Neuron (in vitro differentiated cells): ENCODE measurements at regions not wholly inside any gene's neighbourhood (a gene's known extent, or its start where the extent isn't known, plus 50 kb on each side); places are given as distances from the start of the nearest gene placed in this dataset.
"Not testable (repeated sequence)": the region's sequence is repeated elsewhere in the genome, so short reads cannot be mapped to it uniquely, and the experiment has no call there.

ENCODE experiments used
- H2AFZ ChIP-seq: one replicate; pipeline ENCODE4 v1.6.1; 2013; ENCODE audit warnings: low read depth, mild to moderate bottlenecking, inconsistent platforms, low read length, moderate library complexity
- H3K27me3 ChIP-seq: one replicate; pipeline ENCODE4 v1.6.1; 2013; ENCODE audit warnings: low read length; ENCODE audit not compliant: insufficient read depth
- H3K36me3 ChIP-seq: one replicate; pipeline ENCODE4 v1.6.1; 2013; ENCODE audit warnings: low read length; ENCODE audit not compliant: insufficient read depth
- H3K4me1 ChIP-seq: one replicate; pipeline ENCODE4 v1.6.1; 2013; ENCODE audit warnings: low read length; ENCODE audit not compliant: insufficient read depth
- H3K4me3 ChIP-seq: 2 replicates; pipeline ENCODE4 v1.5.1; 2013; ENCODE audit warnings: mild to moderate bottlenecking, low read length, moderate library complexity
- H3K9me3 ChIP-seq: one replicate; pipeline ENCODE4 v1.6.1; 2013; ENCODE audit warnings: low read length

GRCh38 chr3:135426508-135426907, 539.0 kb upstream of the PPP2R3A start:
- Histone ChIP-seq H2AFZ (no peak overlapping the region), H3K27me3 (no peaks in the 10 kb centered on the region), H3K9me3 (no peaks in the 10 kb centered on the region), H3K4me3 (no peak overlapping the region), H3K4me1 (no peaks in the 10 kb centered on the region), H3K36me3 (no peaks in the 10 kb centered on the region)

DNA sequence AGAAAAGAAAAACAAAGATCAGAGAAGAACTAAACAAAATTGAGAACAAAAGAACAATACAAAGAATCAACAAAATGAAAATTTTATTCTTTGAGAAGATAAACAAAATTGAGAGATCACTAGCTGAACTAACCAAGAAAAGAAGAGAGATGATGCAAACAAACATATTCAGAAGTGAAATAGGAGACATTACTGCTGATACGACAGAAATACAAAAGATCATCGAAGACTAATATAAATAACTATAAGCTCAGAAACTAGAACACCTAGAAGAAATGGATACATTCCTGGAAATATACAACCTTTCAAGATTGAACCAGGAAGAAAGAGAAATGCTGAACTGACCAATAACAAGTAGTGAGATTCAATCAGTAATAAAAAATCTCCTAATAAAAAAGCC, 533.1 kb upstream of the PPP2R3A start:
- no peaks in the 10 kb centered on the region for H3K27me3 ChIP-seq
- no peak overlapping the region for H3K4me3 ChIP-seq
- no peak overlapping the region for H2AFZ ChIP-seq
- no peaks in the 10 kb centered on the region for H3K36me3 ChIP-seq
- H3K4me1 ChIP-seq = no peaks in the 10 kb centered on the region
- H3K9me3 ChIP-seq = no peaks in the 10 kb centered on the region

DNA sequence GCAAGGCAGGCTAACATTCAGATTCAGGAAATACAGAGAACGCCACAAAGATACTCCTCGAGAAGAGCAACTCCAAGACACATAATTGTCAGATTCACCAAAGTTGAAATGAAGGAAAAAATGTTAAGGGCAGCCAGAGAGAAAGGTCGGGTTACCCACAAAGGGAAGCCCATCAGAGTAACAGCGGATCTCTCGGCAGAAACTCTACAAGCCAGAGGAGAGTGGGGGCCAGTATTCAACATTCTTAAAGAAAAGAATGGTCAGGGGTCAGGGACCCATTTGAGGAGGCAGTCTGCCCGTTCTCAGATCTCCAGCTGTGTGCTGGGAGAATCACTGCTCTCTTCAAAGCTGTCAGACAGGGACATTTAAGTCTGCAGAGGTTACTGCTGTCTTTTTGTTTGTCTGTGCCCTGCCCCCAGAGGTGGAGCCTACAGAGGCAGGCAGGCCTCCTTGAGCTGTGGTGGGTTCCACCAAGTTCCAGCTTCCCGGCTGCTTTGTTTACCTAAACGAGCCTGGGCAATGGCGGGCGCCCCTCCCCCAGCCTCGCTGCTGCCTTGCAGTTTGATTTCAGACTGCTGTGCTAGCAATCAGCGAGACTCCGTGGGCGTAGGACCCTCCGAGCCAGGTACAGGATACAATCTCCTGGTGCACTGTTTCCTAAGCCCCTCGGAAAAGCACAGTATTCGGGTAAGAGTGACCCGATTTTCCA, 526.5 kb upstream of the PPP2R3A start:
- not testable (repeated sequence) for H2AFZ ChIP-seq, H3K27me3 ChIP-seq, H3K36me3 ChIP-seq, H3K9me3 ChIP-seq, H3K4me1 ChIP-seq
- H3K4me3 ChIP-seq = peak overlapping the region; percentile 24

- H2AFZ ChIP-seq, H3K27me3 ChIP-seq, H3K4me1 ChIP-seq, H3K36me3 ChIP-seq, H3K9me3 ChIP-seq: not testable (repeated sequence)
- peak overlapping the region; percentile 24 for H3K4me3 ChIP-seq
Observed at GRCh38 chr3:135439632-135440031, 525.9 kb upstream of the PPP2R3A start.

DNA sequence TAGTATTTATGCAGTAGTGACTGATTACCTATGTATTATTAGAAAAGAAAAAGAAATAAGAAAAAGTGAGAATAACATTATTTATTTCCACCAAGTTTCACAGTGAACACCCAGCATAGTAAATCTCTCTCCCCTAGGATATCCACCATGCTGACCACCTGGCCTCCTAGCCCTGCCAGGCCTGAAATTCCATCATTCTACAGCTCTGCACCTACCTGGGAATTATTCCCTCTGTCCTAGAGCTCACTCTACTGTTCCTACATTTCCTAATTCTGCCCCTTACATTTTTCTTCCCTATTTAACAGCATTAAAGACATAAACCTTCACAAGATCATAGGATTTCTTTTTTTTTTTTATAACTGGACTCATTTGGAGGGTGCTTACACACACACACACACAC, 525.3 kb upstream of the PPP2R3A start:
- Histone ChIP-seq H3K9me3 (no peaks in the 10 kb centered on the region), H2AFZ (no peak overlapping the region), H3K4me3 (no peak overlapping the region), H3K36me3 (no peaks in the 10 kb centered on the region), H3K4me1 (no peaks in the 10 kb centered on the region), H3K27me3 (no peaks in the 10 kb centered on the region)

GRCh38 chr3:135440746-135441145, 524.8 kb upstream of the PPP2R3A start:
- no peaks in the 10 kb centered on the region for H3K36me3 ChIP-seq
- no peaks in the 10 kb centered on the region for H3K27me3 ChIP-seq
- no peak overlapping the region for H3K4me3 ChIP-seq
- no peaks in the 10 kb centered on the region for H3K9me3 ChIP-seq
- no peak overlapping the region for H2AFZ ChIP-seq
- no peaks in the 10 kb centered on the region for H3K4me1 ChIP-seq

- H3K9me3 ChIP-seq = no peaks in the 10 kb centered on the region
Observed at GRCh38 chr3:135444058-135444457, 521.5 kb upstream of the PPP2R3A start.

DNA sequence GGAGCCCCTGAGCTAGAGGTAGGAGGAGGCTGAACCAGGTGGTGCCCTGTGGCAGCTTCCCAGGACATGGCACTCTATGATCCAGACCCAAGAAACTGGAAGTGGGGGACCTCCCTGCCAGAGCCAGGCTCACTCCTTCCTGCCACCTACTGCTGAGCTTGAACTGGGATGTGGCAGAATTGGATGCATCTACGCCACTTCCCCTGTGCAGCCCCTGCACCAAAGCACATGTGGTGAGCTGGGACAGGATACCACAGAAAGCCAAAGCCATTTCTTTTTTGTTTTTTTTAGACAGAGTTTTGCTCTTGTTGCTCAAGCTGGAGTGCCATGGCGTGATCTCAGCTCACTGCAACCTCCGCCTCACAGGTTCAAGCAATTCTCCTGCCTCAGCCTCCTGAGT, 518.0 kb upstream of the PPP2R3A start:
- H3K4me1 ChIP-seq = no peaks in the 10 kb centered on the region
- H3K4me3 ChIP-seq = no peak overlapping the region
- H3K27me3 ChIP-seq = no peaks in the 10 kb centered on the region
- no peaks in the 10 kb centered on the region for H3K9me3 ChIP-seq
- H3K36me3 ChIP-seq = no peaks in the 10 kb centered on the region
- H2AFZ ChIP-seq = no peak overlapping the region

More at GRCh38 chr3:135444058-135444457, 521.5 kb upstream of the PPP2R3A start:
- no peaks in the 10 kb centered on the region for H3K36me3 ChIP-seq
- no peak overlapping the region for H3K4me3 ChIP-seq
- H3K4me1 ChIP-seq = no peaks in the 10 kb centered on the region
- no peak overlapping the region for H2AFZ ChIP-seq
- H3K27me3 ChIP-seq = no peaks in the 10 kb centered on the region

GRCh38 chr3:135448520-135448919, 517.0 kb upstream of the PPP2R3A start:
- Histone ChIP-seq H3K9me3 (no peaks in the 10 kb centered on the region), H3K4me1 (no peaks in the 10 kb centered on the region), H3K27me3 (no peaks in the 10 kb centered on the region), H3K36me3 (no peaks in the 10 kb centered on the region), H2AFZ (no peak overlapping the region), H3K4me3 (no peak overlapping the region)

- Histone ChIP-seq H3K9me3 (no peaks in the 10 kb centered on the region), H2AFZ (no peak overlapping the region), H3K36me3 (no peaks in the 10 kb centered on the region), H3K4me3 (no peak overlapping the region), H3K27me3 (no peaks in the 10 kb centered on the region), H3K4me1 (no peaks in the 10 kb centered on the region)
Observed at GRCh38 chr3:135449046-135449445, 516.5 kb upstream of the PPP2R3A start.

DNA sequence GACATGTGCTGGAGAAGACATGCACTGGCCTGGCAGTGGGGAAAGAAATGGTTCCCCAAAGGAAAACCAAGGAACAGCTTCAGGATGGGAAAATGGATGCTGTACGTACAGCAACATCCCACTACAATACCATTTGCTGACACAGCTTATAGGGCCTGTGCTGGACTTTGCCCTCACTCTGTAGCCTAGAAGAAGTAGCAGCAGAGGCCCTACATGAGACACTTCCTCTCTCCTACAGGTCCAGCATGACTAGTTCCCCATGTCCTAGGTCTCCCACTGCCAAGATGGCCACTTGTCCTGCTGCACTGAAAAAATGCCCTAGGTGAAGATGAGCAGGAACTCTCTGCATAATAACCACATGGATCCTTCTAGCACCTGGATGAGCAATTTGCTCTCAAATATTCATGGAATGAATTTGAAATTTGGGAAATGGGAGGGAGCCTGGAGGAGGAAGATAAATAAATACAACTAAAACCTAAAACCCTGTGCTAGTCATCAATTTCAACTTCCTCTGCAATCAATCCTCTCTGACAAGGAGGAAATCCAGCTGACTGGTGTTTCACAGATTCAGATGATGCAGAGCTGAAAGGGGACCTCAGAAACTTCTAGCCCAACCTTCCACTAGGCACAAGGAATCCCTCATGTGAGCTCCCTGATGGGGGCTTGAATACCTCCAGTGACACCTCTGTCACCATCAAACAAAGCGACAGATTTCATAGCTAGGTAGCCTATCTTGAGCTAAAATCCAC, 514.3 kb upstream of the PPP2R3A start:
- H3K27me3 ChIP-seq = no peaks in the 10 kb centered on the region
- no peaks in the 10 kb centered on the region for H3K36me3 ChIP-seq
- H2AFZ ChIP-seq = no peak overlapping the region
- no peaks in the 10 kb centered on the region for H3K9me3 ChIP-seq
- H3K4me1 ChIP-seq = no peaks in the 10 kb centered on the region
- H3K4me3 ChIP-seq = no peak overlapping the region

GRCh38 chr3:135452881-135453280, 512.6 kb upstream of the PPP2R3A start:
- H3K4me3 ChIP-seq = no peak overlapping the region
- H3K9me3 ChIP-seq = no peaks in the 10 kb centered on the region
- H2AFZ ChIP-seq = no peak overlapping the region
- H3K27me3 ChIP-seq = no peaks in the 10 kb centered on the region
- H3K4me1 ChIP-seq = no peaks in the 10 kb centered on the region
- no peaks in the 10 kb centered on the region for H3K36me3 ChIP-seq

- no peaks in the 10 kb centered on the region for H3K36me3 ChIP-seq
- no peaks in the 10 kb centered on the region for H3K9me3 ChIP-seq
- no peaks in the 10 kb centered on the region for H3K4me1 ChIP-seq
- H3K4me3 ChIP-seq = no peak overlapping the region
- no peaks in the 10 kb centered on the region for H3K27me3 ChIP-seq
- H2AFZ ChIP-seq = no peak overlapping the region
Observed at GRCh38 chr3:135453326-135453725, 512.2 kb upstream of the PPP2R3A start.
